Spleen (tissue), 11 donors: ENCODE measurements at regions not wholly inside any gene's neighbourhood (a gene's known extent, or its start where the extent isn't known, plus 50 kb on each side); places are given as distances from the start of the nearest gene placed in this dataset.

Experiments
- DNase-seq: peaks from one replicate; pipeline ENCODE4 v3.0.0-alpha.2; 2020
- H3K27ac ChIP-seq, 8 donors: fragments of 200-600 bp; sonication (generic) in 7 of 8; 1 replicate in 4 of 8; 2 replicates in 4 of 8; pipeline versions ENCODE4 v1.5.0 to v1.8.0; 2016 to 2021; ENCODE audit warnings: inconsistent platforms in 4 of 8, mild to moderate bottlenecking in 4 of 8, moderate library complexity in 1 of 8
- H3K27me3 ChIP-seq, 7 donors: fragments of 200-600 bp; sonication (generic) in 6 of 7; replicated peaks in 1 of 7; 1 replicate in 4 of 7; 2 replicates in 3 of 7; pipeline versions ENCODE4 v1.5.0 to v1.8.0; 2016 to 2021; ENCODE audit warnings: inconsistent platforms in 3 of 7, mild to moderate bottlenecking in 1 of 7
- H3K36me3 ChIP-seq, 6 donors: fragments of 200-600 bp; sonication (generic) in 5 of 6; 1 replicate in 4 of 6; 2 replicates in 2 of 6; pipeline versions ENCODE4 v1.5.0 to v1.8.0; 2016 to 2021; ENCODE audit warnings: inconsistent platforms in 2 of 6
- H3K4me1 ChIP-seq, 6 donors: fragments of 200-600 bp; sonication (generic) in 5 of 6; 1 replicate in 3 of 6; 2 replicates in 3 of 6; pipeline versions ENCODE4 v1.5.0 to v1.8.0; 2016 to 2021; ENCODE audit warnings: inconsistent platforms in 3 of 6
- H3K4me3 ChIP-seq, 8 donors: fragments of 200-600 bp; sonication (generic) in 7 of 8; 1 replicate in 4 of 8; 2 replicates in 4 of 8; pipeline versions ENCODE4 v1.5.0 to v1.8.0; 2016 to 2021; ENCODE audit warnings: inconsistent platforms in 4 of 8, mild to moderate bottlenecking in 4 of 8, moderate library complexity in 2 of 8
- H3K9me3 ChIP-seq, 8 donors: fragments of 200-600 bp; sonication (generic) in 7 of 8; 1 replicate in 4 of 8; 2 replicates in 4 of 8; pipeline versions ENCODE4 v1.5.0 to v1.8.0; 2016 to 2021; ENCODE audit warnings: inconsistent platforms in 4 of 8
- CTCF ChIP-seq, 11 experiments: fragments of 200-600 bp in 7 of 11; fragments of 450-650 bp in 4 of 11; sonication (generic) in 4 of 11; IDR thresholded peaks in 8 of 11; conservative IDR thresholded peaks in 3 of 11; 1 replicate in 7 of 11; 2 replicates in 4 of 11; pipeline versions ENCODE4 v1.4.0 to v1.8.0; 2016 to 2021; ENCODE audit warnings: antibody characterized with exemption in 11 of 11, inconsistent platforms in 4 of 11, mild to moderate bottlenecking in 1 of 11
- POLR2A ChIP-seq, 3 donors: fragments of 450-650 bp; IDR thresholded peaks; one replicate each; pipeline ENCODE4 v1.5.1; 2017; ENCODE audit warnings: antibody characterized with exemption in 3 of 3, mild to moderate bottlenecking in 1 of 3
- POLR2AphosphoS5 ChIP-seq, 3 donors: sonication (generic); formaldehyde crosslinking; IDR thresholded peaks; one replicate each; pipeline ENCODE4 v1.5.1; 2017; ENCODE audit warnings: antibody characterized with exemption in 3 of 3
- WGBS, 5 donors: extraction: QIAGEN DNeasy Blood & Tissue Kit in 3 of 5; methylation state at CpG; one replicate each; pipeline versions ENCODE4 v1.1.5 to v1.1.7; 2013 to 2018; 5-methylcytosine and 5-hydroxymethylcytosine counted together
- intact Hi-C: fragments of 100-400 bp; cut with DNase I; formaldehyde crosslinking; loops from one replicate; pipeline ENCODE4 v1.15.0; 2023; ENCODE audit warnings: low total_unique reads
- donor health status: healthy with polysubstance abuse.
- donor health status: DM: no; HTN: no; CAD: no; lungs with moderate emphysema.
- donor health status: DM: no; HTN: no; CAD: no.
- donor health status: Bipolar disorder and iron deficiency.
- donor health status: healthy.
- donor health status: DM: no; HTN: no; CAD: no.
- donor health status: DM: yes; HTN: yes; CAD: no.

- Histone ChIP-seq H3K9me3 (peaks cover 0 to 30% (median 12%) of the 10 kb centered on the region in 8 donors), H3K27me3 (no peaks in the 10 kb centered on the region), H3K36me3 (no peaks in the 10 kb centered on the region), H3K4me3 (no peak overlapping the region), H3K4me1 (no peaks in the 10 kb centered on the region), H3K27ac (no peak overlapping the region)
- DNase-seq, result no peak
- intact Hi-C loops, result no loop called here
- TF ChIP-seq POLR2AphosphoS5 (IDR thresholded peaks at IDR 0.05) (no peak), POLR2A (IDR thresholded peaks at IDR 0.05) (no peak), CTCF (IDR thresholded peaks at IDR 0.05 in 8 of 11, conservative IDR thresholded peaks at IDR 0.05 in 3 of 11) (no peak)
Observed at GRCh38 chr3:105999856-106000255, 131.0 kb upstream of the CBLB start.

- no peaks in the 10 kb centered on the region for H3K36me3 ChIP-seq
- peaks cover 0 to 25% (median 10%) of the 10 kb centered on the region in 8 donors for H3K9me3 ChIP-seq
- no peaks in the 10 kb centered on the region for H3K27me3 ChIP-seq
- DNase-seq, result no peak
- TF ChIP-seq POLR2A (IDR thresholded peaks at IDR 0.05) (no peak), CTCF (IDR thresholded peaks at IDR 0.05 in 8 of 11, conservative IDR thresholded peaks at IDR 0.05 in 3 of 11) (no peak), POLR2AphosphoS5 (IDR thresholded peaks at IDR 0.05) (no peak)
- no peak overlapping the region for H3K4me3 ChIP-seq
- intact Hi-C loops, result no loop called here
- 91 to 96% (median 93%) methylated on average over 4 of the region's 4 CpGs for WGBS, 5 donors
- no peaks in the 10 kb centered on the region for H3K4me1 ChIP-seq
- H3K27ac ChIP-seq, result no peak overlapping the region
Observed at GRCh38 chr3:106001923-106002322, 133.1 kb upstream of the CBLB start.

DNA sequence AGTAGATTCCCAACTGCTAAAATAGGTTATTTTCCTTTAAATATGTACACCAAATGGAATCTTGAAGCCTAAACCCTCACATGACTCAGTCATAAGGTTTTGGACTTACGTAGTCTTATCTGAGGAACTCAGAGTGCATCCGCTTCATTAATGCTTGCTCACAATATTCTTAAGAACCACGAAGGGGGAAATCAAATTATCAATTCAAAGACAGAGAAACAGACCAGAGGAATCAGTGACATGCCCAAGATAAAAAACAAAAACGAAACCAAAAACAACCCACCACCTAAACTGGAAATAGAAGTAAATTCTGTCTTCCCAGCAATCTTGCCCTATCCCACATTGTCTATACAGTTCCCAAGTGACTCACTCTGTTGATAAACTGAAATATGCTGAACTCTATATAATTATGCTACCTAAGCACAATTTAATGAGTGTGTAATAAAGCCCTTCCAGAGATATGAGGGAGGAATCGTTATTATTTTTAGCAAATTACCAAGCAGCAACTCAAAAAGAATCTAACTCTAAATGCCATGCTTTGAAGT lies 135.4 kb upstream of the CBLB start:
- intact Hi-C loops, result no loop called here
- Histone ChIP-seq H3K36me3 (no peaks in the 10 kb centered on the region), H3K4me1 (no peaks in the 10 kb centered on the region), H3K27ac (peak overlapping the region in 5 of 8 donors; percentile 7 to 52 (median 34)), H3K4me3 (peak overlapping the region in 2 of 8 donors; percentile 19 to 37), H3K9me3 (peaks cover 0 to 7% (median under 1%) of the 10 kb centered on the region in 8 donors), H3K27me3 (no peaks in the 10 kb centered on the region)
- 62 to 76% (median 67%) methylated on average over 5 of the region's 5 CpGs for WGBS, 5 donors
- TF ChIP-seq POLR2AphosphoS5 (IDR thresholded peaks at IDR 0.05), result no peak
- no peak for TF ChIP-seq POLR2A (IDR thresholded peaks at IDR 0.05)
- TF ChIP-seq CTCF (IDR thresholded peaks at IDR 0.05 in 8 of 11, conservative IDR thresholded peaks at IDR 0.05 in 3 of 11), result no peak
- no peak for DNase-seq

GRCh38 chr3:106004826-106005225 lies 136.0 kb upstream of the CBLB start:
- TF ChIP-seq CTCF (IDR thresholded peaks at IDR 0.05 in 8 of 11, conservative IDR thresholded peaks at IDR 0.05 in 3 of 11) (no peak), POLR2AphosphoS5 (IDR thresholded peaks at IDR 0.05) (no peak), POLR2A (IDR thresholded peaks at IDR 0.05) (no peak)
- H3K4me3 ChIP-seq, result no peak overlapping the region
- H3K27me3 ChIP-seq, result no peaks in the 10 kb centered on the region
- no peaks in the 10 kb centered on the region for H3K4me1 ChIP-seq
- H3K36me3 ChIP-seq, result no peaks in the 10 kb centered on the region
- peaks cover 0 to under 1% (median 0%) of the 10 kb centered on the region in 8 donors for H3K9me3 ChIP-seq
- H3K27ac ChIP-seq, result peak overlapping the region in 3 of 8 donors; percentile 7 to 49 (median 27)
- 83 to 93% (median 87%) methylated on average over 3 of the region's 3 CpGs for WGBS, 5 donors
- DNase-seq, result no peak
- intact Hi-C loops, result no loop called here
